Muscle of back (tissue), 3 donors: ENCODE measurements at regions not wholly inside any gene's neighbourhood (a gene's known extent, or its start where the extent isn't known, plus 50 kb on each side); places are given as distances from the start of the nearest gene placed in this dataset.

Source experiments
- DNase-seq, 3 donors: peaks; one replicate each; pipeline versions ENCODE4 v3.0.0 to v3.0.0-alpha.2; 2013

- DNase-seq, result no peak
Observed at GRCh38 chr7:53699215-53699837, 663.9 kb downstream of the POM121L12 start.

GRCh38 chr7:53719122-53719521 lies 683.7 kb downstream of the POM121L12 start:
- no peak for DNase-seq

- DNase-seq, result no peak
Observed at GRCh38 chr7:53740971-53741370, 705.5 kb downstream of the POM121L12 start.

- no peak for DNase-seq
Observed at GRCh38 chr7:53743697-53744402, 708.4 kb downstream of the POM121L12 start.

- no peak for DNase-seq
Observed at GRCh38 chr7:53744403-53744760, 708.9 kb downstream of the POM121L12 start.

- no peak for DNase-seq
Observed at GRCh38 chr7:53756946-53757345, 721.5 kb downstream of the POM121L12 start.

- peak in 2 of 3 donors; percentile 1 to 11 for DNase-seq
Observed at GRCh38 chr7:53768186-53768585, 732.8 kb downstream of the POM121L12 start.

GRCh38 chr7:53771701-53772100 lies 736.3 kb downstream of the POM121L12 start:
- DNase-seq, result no peak

GRCh38 chr7:53776323-53776722 lies 740.9 kb downstream of the POM121L12 start:
- no peak for DNase-seq

- DNase-seq, result no peak
Observed at GRCh38 chr7:53789741-53790140, 752.4 kb upstream of the VSTM2A start.

GRCh38 chr7:53794816-53795215 lies 747.4 kb upstream of the VSTM2A start:
- no peak for DNase-seq

- no peak for DNase-seq
Observed at GRCh38 chr7:53800746-53801145, 741.4 kb upstream of the VSTM2A start.

- DNase-seq, result no peak
Observed at GRCh38 chr7:53806119-53806518, 736.1 kb upstream of the VSTM2A start.

- DNase-seq, result no peak
Observed at GRCh38 chr7:53811555-53812079, 730.6 kb upstream of the VSTM2A start.

- no peak for DNase-seq
Observed at GRCh38 chr7:53812135-53812534, 730.0 kb upstream of the VSTM2A start.

- DNase-seq, result no peak
Observed at GRCh38 chr7:53835301-53835700, 706.9 kb upstream of the VSTM2A start.

- no peak for DNase-seq
Observed at GRCh38 chr7:53877688-53878087, 664.5 kb upstream of the VSTM2A start.

GRCh38 chr7:53900856-53901528 lies 641.2 kb upstream of the VSTM2A start:
- no peak for DNase-seq

GRCh38 chr7:53904355-53904754 lies 637.8 kb upstream of the VSTM2A start:
- DNase-seq, result no peak

GRCh38 chr7:53917637-53918036 lies 624.5 kb upstream of the VSTM2A start:
- no peak for DNase-seq

- no peak for DNase-seq
Observed at GRCh38 chr7:53920011-53920410, 622.2 kb upstream of the VSTM2A start.

- no peak for DNase-seq
Observed at GRCh38 chr7:53940483-53940882, 601.7 kb upstream of the VSTM2A start.

GRCh38 chr7:53947732-53948131 lies 594.4 kb upstream of the VSTM2A start:
- DNase-seq, result peak; percentile 1 to 32 (median 8)
